ENCODE measurements at regions not wholly inside any gene's neighbourhood (a gene's known extent, or its start where the extent isn't known, plus 50 kb on each side); places are given as distances from the start of the nearest gene placed in this dataset.

- H3K36me3 ChIP-seq = no peaks in the 10 kb centered on the region
- no peaks in the 10 kb centered on the region for H3K4me1 ChIP-seq
- no peaks in the 10 kb centered on the region for H3K27me3 ChIP-seq
- no peak for TF ChIP-seq CTCF (IDR thresholded peaks at IDR 0.05)
- ATAC-seq = no peak
- H3K4me3 ChIP-seq = no peak overlapping the region
- no peak for DNase-seq
- peaks cover 0 to 8% of the 10 kb centered on the region in 2 donors for H3K9me3 ChIP-seq
- H3K27ac ChIP-seq = no peak overlapping the region
- intact Hi-C loops (cut with DNase I) = no loop called here
Observed at GRCh38 chr9:18015116-18015515, 436.2 kb downstream of the SH3GL2 start.

DNA sequence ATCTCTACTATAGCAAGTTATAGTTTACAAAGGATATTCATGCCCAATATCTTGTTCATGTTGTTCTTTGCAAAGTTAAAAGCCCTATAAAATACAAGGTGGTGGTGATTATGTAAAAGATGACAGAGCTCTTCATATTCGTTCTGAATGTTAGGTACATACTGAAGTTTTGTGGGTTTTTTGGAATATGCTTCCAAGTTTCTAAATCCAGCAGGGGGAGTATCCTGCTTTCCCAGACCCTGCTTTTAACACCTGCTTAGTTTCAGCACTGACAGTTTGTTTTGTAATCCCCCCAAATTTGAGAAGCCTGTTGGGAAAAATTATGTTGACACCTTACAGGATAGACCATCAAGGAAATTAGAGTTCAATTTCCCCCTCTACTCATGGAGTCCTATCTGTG is 438.3 kb downstream of the SH3GL2 start:
- no peak overlapping the region for H3K4me3 ChIP-seq
- no peaks in the 10 kb centered on the region for H3K4me1 ChIP-seq
- ATAC-seq (no peak), DNase-seq (no peak)
- intact Hi-C loops (cut with DNase I) = no loop called here
- H3K27me3 ChIP-seq = no peaks in the 10 kb centered on the region
- H3K9me3 ChIP-seq = peaks cover 0 to 8% of the 10 kb centered on the region in 2 donors
- H3K36me3 ChIP-seq = no peaks in the 10 kb centered on the region
- H3K27ac ChIP-seq = no peak overlapping the region
- TF ChIP-seq CTCF (IDR thresholded peaks at IDR 0.05) = no peak

- Histone ChIP-seq H3K36me3 (no peaks in the 10 kb centered on the region), H3K27me3 (no peaks in the 10 kb centered on the region), H3K27ac (no peak overlapping the region), H3K4me1 (no peaks in the 10 kb centered on the region), H3K4me3 (no peak overlapping the region), H3K9me3 (peaks cover 0 to 8% of the 10 kb centered on the region in 2 donors)
- intact Hi-C loops (cut with DNase I) = no loop called here
- DNase-seq (no peak), ATAC-seq (no peak)
- TF ChIP-seq CTCF (IDR thresholded peaks at IDR 0.05) = no peak
Observed at GRCh38 chr9:18018221-18018620, 439.4 kb downstream of the SH3GL2 start.

DNA sequence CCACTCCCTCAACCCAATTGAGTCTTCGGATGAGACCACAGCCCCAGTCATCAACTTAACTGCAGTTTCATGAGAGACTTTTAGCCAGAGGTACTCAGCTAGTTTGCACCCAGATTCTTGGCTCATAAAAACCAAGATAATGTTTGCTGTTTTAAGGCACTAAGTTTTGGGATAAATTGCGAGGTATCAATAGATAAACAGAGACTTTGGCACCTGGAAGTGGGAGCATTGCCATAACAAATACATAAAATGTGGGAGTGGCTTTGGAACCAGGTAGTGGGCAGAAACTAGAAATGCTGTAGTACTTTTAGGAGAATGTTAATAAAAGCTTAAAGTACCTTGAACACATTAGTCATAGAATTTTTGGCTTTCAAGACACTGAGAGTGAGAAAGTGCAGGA is 439.8 kb downstream of the SH3GL2 start:
- Histone ChIP-seq H3K27ac (no peak overlapping the region), H3K9me3 (peaks cover 0 to 8% of the 10 kb centered on the region in 2 donors), H3K4me3 (no peak overlapping the region), H3K27me3 (no peaks in the 10 kb centered on the region), H3K4me1 (no peaks in the 10 kb centered on the region), H3K36me3 (no peaks in the 10 kb centered on the region)
- TF ChIP-seq CTCF (IDR thresholded peaks at IDR 0.05) = no peak
- no peak for ATAC-seq
- DNase-seq = no peak
- intact Hi-C loops (cut with DNase I) = no loop called here

- Histone ChIP-seq H3K27ac (no peak overlapping the region), H3K9me3 (peaks cover 0 to 12% of the 10 kb centered on the region in 2 donors), H3K36me3 (no peaks in the 10 kb centered on the region), H3K4me3 (no peak overlapping the region), H3K4me1 (no peaks in the 10 kb centered on the region), H3K27me3 (no peaks in the 10 kb centered on the region)
- TF ChIP-seq CTCF (IDR thresholded peaks at IDR 0.05) = no peak
- intact Hi-C loops (cut with DNase I) = no loop called here
- ATAC-seq (no peak), DNase-seq (no peak)
Observed at GRCh38 chr9:18020121-18020745, 441.4 kb downstream of the SH3GL2 start.

Data from left lung (tissue), 4 donors.